ENCODE measurements at regions not wholly inside any gene's neighbourhood (a gene's known extent, or its start where the extent isn't known, plus 50 kb on each side); places are given as distances from the start of the nearest gene placed in this dataset.
"Not testable (repeated sequence)": the region's sequence is repeated elsewhere in the genome, so short reads cannot be mapped to it uniquely, and the experiment has no call there.

DNA sequence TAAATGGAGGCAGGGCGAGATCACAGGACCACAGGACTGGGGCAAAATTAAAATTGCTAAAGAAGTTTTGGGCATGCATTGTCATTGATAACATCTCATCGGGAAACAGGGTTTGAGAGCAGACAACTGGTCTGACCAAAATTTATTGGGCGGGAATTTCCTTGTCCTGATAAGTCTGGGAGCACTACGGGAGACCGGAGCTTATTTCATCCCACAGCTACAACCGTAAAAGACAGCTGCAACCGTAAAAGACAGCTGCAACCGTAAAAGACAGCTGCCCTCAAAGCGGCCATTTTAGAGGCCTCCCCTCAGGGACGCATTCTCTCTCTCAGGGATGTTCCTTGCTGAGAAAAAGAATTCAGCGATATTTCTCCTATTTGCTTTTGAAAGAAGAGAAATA is 170.4 kb upstream of the NPAP1 start:
- DNase-seq (ENCODE audit: low spot score), result not testable (repeated sequence)

DNA sequence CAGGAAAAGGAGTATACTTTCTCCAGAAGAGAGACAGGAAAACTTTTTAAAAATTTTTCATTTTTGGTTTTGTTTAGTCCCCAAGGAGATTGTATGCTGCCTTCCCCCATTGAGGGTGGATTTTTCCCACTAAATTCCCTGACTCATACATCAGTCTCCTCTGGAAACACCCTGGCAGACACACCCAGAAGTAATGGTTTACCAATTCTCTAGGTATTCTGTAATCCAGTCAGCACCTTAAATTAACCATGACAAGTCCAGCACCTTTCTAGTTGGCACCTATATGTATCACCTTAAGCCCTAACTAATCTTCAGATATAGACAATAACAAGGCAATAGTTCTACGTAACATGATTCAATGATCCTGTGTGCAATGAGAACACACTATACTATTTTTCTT is 165.9 kb upstream of the NPAP1 start:
- DNase-seq (ENCODE audit: low spot score), result not testable (repeated sequence)

DNA sequence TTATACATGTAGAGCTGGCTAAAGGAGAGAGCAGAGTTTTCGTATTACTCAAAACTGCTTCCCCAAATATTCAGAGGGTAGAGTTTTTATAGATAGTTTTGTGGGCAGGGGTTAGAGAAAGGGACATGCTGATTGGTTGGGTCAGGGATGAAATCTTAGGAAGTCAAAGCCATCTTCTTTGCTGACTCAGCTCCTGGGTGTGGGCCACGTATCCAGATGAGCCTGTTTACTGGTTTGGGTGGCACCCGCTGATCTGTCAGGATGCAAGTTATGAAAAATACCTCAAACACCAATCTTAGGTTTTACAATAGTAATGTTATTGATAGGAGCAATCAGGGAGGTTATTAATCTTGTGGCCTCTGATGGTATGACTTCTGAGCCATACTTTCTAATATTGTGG is 164.0 kb upstream of the NPAP1 start:
- DNase-seq (ENCODE audit: low spot score), result not testable (repeated sequence)

DNA sequence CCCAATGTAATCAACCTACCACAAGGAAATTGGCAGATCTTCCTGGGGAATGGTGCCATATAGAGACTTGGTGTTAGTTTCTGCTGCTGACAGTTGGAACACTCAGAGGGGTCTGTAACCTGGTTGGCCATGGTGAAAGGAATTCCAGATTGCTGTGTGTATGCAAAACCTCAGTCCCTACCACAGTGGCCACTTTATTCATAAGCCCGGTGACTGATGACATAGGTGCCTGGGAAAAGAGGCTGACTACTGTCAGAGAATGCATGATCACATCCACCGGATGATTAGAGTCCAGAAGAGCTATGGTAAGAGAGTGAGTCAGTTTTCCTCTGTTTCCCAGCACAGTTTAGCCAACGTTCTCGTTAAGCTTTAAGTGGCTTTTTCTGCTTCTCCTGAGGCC is 156.8 kb upstream of the NPAP1 start:
- not testable (repeated sequence) for DNase-seq (ENCODE audit: low spot score)

DNA sequence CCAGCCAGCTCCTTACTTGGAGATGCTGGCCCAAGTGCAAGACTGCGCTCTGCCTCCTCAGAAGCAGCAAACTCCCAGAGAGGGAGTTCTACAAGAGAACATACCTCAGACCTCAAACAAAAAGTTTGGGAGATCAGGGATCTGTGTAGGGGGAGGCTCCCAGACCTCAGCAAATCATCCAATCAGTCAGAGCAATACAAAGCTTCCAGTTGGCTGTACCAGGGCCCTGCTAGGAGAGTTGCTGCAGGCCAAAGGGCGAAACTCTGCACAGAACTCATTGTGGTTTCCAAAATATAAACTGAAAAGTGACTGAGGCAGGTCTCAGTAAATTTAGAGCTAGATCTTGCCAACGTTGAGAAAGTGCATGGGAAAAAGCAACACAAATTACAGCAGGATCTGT is 144.3 kb upstream of the NPAP1 start:
- not testable (repeated sequence) for DNase-seq (ENCODE audit: low spot score)

DNA sequence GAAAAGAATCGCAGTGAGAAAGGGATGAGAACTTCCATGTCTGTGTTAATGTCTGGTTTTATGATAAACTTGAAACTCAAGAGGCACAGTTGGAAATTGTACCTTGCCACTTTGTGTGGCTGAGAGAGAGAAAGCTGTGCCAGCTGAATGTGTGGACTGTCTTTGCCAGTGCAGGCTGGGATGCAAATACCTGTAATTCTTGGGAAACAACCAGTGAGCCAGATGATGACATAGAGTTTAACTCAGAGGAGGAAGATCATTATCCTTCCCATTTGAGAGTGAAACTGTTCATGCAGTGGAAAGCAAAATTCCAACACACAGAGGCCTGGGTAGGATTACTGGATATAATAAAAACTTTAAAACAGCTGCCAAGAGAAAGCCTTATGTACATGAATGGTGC is 141.5 kb upstream of the NPAP1 start:
- DNase-seq (ENCODE audit: low spot score), result not testable (repeated sequence)

DNA sequence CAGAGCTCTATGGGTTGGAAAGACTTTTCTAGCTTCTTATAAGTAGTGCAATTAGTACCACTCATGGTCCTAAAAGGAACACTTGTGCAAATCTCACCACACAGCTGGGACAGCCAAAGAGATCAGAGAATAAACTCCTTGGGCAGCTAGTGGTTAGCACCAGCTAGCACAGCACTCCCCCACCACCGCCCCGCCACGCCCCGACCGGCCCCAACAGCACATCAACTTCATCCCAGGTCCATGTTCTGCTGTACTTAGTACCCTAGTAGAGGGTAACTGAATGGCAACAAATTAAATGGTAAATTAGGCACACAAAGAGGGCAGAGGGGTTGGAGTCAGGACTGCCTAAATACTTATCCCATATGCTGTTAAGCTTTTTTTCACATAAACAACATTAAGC is 118.3 kb upstream of the NPAP1 start:
- DNase-seq (ENCODE audit: low spot score), result not testable (repeated sequence)

DNA sequence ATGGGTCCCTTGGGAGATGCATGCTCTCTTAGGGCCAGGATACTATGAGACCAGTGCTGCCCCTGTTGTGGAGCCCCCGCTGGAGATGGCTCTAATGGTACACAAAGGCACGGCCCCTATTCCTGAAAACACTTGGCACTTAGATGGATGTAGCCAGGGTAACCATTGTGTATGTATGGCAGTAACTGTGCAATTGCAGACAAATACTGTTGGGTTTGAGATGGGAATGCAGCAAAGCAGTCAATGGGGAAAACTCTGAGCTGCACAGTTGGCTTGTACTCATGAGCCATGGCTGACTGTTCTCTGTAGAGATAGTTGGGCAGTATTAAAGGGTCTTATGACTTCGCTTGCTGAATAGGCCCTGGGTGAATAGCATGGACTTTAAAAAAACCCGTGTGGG is 67.9 kb upstream of the NPAP1 start:
- no peak for DNase-seq (ENCODE audit: low spot score)

DNA sequence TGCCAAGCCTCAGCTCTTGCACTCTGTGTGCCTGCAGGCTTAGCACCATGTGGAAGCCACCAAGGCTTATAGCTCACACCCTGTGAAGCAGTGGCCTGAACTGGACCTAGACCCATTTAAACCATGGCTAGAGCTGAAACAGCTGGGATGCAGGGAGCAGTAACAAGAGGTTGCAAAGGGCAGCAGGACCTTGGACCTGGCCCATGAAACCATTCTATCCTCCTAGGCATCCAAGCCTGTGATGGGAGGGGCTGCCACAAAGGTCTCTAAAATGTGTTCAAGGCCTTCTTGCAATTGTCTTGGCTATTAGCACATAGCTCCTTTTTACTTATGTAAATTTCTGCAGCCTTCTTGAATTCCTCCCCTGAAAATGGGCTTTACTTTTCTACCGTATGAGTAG is 57.9 kb upstream of the NPAP1 start:
- DNase-seq (ENCODE audit: low spot score), result no peak

DNA sequence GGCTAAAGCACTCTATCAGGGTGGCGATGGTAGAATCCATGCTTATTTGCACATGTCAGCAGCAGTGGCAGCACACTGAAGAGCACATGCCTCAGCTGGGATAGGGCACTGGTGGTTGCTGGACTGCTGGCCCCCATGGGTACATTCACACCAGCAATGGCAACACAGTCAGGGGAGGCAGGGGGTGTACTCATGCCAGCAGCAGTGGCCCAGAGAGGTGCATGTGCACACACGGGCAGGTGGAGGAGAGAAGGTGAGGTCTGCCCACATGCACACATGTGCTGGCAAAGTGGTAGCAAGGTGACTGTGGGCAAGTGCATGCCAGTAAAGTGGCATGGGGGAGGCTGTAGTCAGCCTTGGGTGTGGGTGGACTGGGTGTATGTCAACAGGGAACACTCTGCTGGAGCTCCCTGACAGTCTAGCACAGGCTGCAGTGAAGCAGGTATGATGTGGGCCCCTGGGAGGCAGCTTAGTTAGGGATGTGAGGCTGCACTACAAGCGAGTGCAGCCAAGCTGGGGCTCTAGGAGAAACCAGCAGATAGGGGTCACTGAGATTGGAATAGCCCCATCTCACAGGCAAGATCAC is 53.9 kb upstream of the NPAP1 start:
- DNase-seq (ENCODE audit: low spot score), result no peak
